ENCODE measurements at regions not wholly inside any gene's neighbourhood (a gene's known extent, or its start where the extent isn't known, plus 50 kb on each side); places are given as distances from the start of the nearest gene placed in this dataset.

DNA sequence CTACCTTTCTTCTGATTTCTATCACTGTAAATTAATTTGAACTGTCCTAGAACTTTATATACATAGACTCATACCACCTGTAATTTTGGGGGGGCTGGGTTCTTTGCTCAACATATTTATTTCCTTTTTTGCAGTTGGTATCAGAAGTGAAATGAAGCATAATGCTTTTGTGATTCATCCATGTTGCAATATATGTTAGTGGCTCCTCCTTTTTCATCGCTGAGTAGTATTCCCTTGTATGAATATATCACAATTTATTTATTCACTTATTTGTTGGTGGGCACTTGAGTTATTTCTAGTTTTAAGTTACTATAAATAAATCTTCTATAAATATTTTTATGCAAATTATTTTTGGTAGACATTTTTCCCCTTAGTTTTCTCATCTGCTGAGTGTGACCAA, 336.4 kb downstream of the HS3ST3B1 start:
- TF ChIP-seq, protein P1, sequence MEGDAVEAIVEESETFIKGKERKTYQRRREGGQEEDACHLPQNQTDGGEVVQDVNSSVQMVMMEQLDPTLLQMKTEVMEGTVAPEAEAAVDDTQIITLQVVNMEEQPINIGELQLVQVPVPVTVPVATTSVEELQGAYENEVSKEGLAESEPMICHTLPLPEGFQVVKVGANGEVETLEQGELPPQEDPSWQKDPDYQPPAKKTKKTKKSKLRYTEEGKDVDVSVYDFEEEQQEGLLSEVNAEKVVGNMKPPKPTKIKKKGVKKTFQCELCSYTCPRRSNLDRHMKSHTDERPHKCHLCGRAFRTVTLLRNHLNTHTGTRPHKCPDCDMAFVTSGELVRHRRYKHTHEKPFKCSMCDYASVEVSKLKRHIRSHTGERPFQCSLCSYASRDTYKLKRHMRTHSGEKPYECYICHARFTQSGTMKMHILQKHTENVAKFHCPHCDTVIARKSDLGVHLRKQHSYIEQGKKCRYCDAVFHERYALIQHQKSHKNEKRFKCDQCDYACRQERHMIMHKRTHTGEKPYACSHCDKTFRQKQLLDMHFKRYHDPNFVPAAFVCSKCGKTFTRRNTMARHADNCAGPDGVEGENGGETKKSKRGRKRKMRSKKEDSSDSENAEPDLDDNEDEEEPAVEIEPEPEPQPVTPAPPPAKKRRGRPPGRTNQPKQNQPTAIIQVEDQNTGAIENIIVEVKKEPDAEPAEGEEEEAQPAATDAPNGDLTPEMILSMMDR (IDR thresholded peaks at IDR 0.05) = no peak
- TF ChIP-seq EZH2 (IDR thresholded peaks at IDR 0.05) (no peak), EZH2phosphoT487 (IDR thresholded peaks at IDR 0.05) (no peak)
